Caco-2 (cell line): ENCODE measurements at regions not wholly inside any gene's neighbourhood (a gene's known extent, or its start where the extent isn't known, plus 50 kb on each side); places are given as distances from the start of the nearest gene placed in this dataset.

Experiments used
- BruUV-seq: library from RNA; stranded (reverse); fragments of 400-500 nt; replicated peaks from 2 replicates; lab custom pipeline; 2021; lab: Mats Ljungman, UMichigan
- CTCF ChIA-PET: fragments of 300-600 bp; sonication (Branson Sonifier 250); formaldehyde crosslinking; loops from one replicate; lab custom pipeline; 2022; ENCODE audit warnings: antibody characterized with exemption; lab: Charles Lee
- POLR2A ChIA-PET: fragments of 300-600 bp; sonication (Branson Sonifier 250); formaldehyde crosslinking; loops from one replicate; lab custom pipeline; 2022; ENCODE audit warnings: antibody characterized with exemption; lab: Charles Lee
- DNase-seq, 2 experiments: peaks; one replicate each; pipeline versions ENCODE4 v3.0.0 to v3.0.0-alpha.2; 2020 to 2022
- H3K27me3 ChIP-seq: replicated peaks from 2 replicates; pipeline ENCODE4 v1.6.0; 2011; ENCODE audit warnings: low read length; ENCODE audit not compliant: control insufficient read depth, insufficient read depth
- H3K36me3 ChIP-seq: 2 replicates; pipeline ENCODE4 v1.5.1; 2011; ENCODE audit warnings: low read length; ENCODE audit not compliant: control insufficient read depth, insufficient read depth
- H3K4me1 ChIP-seq: fragments of 250-450 bp; sonication (Bioruptor Pico); 2 replicates; pipeline ENCODE4 v1.5.1; 2020; ENCODE audit warnings: mild to moderate bottlenecking
- H3K4me3 ChIP-seq: 2 replicates; pipeline ENCODE4 v1.5.1; 2011; ENCODE audit warnings: low read depth, mild to moderate bottlenecking, control low read depth, low read length
- H3K9me3 ChIP-seq: fragments of 250-450 bp; sonication (Bioruptor Pico); 2 replicates; pipeline ENCODE4 v1.5.1; 2020; ENCODE audit warnings: mild to moderate bottlenecking, moderate library complexity
- H3K27ac Mint-ChIP-seq: one replicate; pipeline ENCODE4 v1.8.0; 2022; ENCODE audit warnings: mixed read lengths; ENCODE audit not compliant: unreplicated experiment
- H3K27me3 Mint-ChIP-seq: one replicate; pipeline ENCODE4 v1.8.0; 2022; ENCODE audit warnings: mixed read lengths; ENCODE audit not compliant: insufficient read depth, unreplicated experiment
- H3K36me3 Mint-ChIP-seq: one replicate; pipeline ENCODE4 v1.8.0; 2022; ENCODE audit warnings: mild to moderate bottlenecking, mixed read lengths; ENCODE audit not compliant: insufficient read depth, unreplicated experiment
- H3K4me1 Mint-ChIP-seq: one replicate; pipeline ENCODE4 v1.8.0; 2022; ENCODE audit warnings: low read depth, mixed read lengths; ENCODE audit not compliant: unreplicated experiment
- H3K4me3 Mint-ChIP-seq: one replicate; pipeline ENCODE4 v1.8.0; 2022; ENCODE audit warnings: mild to moderate bottlenecking, moderate library complexity, mixed read lengths; ENCODE audit not compliant: unreplicated experiment
- H3K9me3 Mint-ChIP-seq: one replicate; pipeline ENCODE4 v1.8.0; 2022; ENCODE audit warnings: mixed read lengths; ENCODE audit not compliant: unreplicated experiment
- intact Hi-C: fragments of 100-400 bp; cut with micrococcal nuclease; formaldehyde crosslinking; loops from one replicate; pipeline ENCODE4 v1.10.0; 2022; ENCODE audit not compliant: unreplicated experiment
- TF ChIP-seq, protein P1 (sequence below), 2 experiments: fragments of 200-600 bp in 1 of 2; IDR thresholded peaks; 1 replicate in 1 of 2; 2 replicates in 1 of 2; pipeline versions ENCODE4 v1.5.1 to v1.8.0; 2011 to 2022; ENCODE audit warnings: antibody characterized with exemption in 1 of 2, control low read depth in 1 of 2, inconsistent platforms in 1 of 2, low read depth in 1 of 2, low read length in 1 of 2, mild to moderate bottlenecking in 1 of 2, moderate library complexity in 1 of 2; ENCODE audit not compliant: insufficient read depth in 1 of 2, severe bottlenecking in 1 of 2, unreplicated experiment in 1 of 2

DNA sequence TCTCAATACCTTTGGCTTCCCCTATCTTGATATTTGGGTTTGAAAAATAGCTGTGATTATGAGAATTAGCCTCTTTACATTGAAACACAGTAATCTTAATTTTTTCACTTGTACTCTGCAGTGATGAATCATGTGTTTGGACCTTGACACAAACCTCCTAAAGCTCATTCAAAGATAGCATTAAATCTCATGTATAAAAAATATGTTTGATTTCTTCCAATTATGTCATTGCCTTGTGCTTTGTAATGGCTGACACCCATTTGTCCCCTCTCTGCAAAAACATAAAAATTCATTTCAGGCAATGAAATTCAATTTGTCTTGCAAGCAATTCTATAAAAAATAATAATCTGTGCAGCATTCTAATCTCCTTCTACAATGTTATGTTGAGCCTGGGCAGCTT lies 422.4 kb upstream of the BOD1L1 start:
- H3K36me3 ChIP-seq, result no peaks in the 10 kb centered on the region
- no peaks in the 10 kb centered on the region for H3K4me1 ChIP-seq
- Mint-ChIP-seq H3K4me1 (no peaks in the 10 kb centered on the region), H3K27ac (no peak overlapping the region), H3K27me3 (no peaks in the 10 kb centered on the region), H3K4me3 (no peak overlapping the region), H3K36me3 (no peaks in the 10 kb centered on the region), H3K9me3 (no peaks in the 10 kb centered on the region)
- no peak for DNase-seq
- no TSS peak for BruUV-seq
- no peak overlapping the region for H3K4me3 ChIP-seq
- H3K27me3 ChIP-seq, result no peaks in the 10 kb centered on the region
- no peaks in the 10 kb centered on the region for H3K9me3 ChIP-seq
- POLR2A ChIA-PET, result no interaction called here
- intact Hi-C loops, result no loop called here
- CTCF ChIA-PET, result no interaction called here
- TF ChIP-seq, protein P1, sequence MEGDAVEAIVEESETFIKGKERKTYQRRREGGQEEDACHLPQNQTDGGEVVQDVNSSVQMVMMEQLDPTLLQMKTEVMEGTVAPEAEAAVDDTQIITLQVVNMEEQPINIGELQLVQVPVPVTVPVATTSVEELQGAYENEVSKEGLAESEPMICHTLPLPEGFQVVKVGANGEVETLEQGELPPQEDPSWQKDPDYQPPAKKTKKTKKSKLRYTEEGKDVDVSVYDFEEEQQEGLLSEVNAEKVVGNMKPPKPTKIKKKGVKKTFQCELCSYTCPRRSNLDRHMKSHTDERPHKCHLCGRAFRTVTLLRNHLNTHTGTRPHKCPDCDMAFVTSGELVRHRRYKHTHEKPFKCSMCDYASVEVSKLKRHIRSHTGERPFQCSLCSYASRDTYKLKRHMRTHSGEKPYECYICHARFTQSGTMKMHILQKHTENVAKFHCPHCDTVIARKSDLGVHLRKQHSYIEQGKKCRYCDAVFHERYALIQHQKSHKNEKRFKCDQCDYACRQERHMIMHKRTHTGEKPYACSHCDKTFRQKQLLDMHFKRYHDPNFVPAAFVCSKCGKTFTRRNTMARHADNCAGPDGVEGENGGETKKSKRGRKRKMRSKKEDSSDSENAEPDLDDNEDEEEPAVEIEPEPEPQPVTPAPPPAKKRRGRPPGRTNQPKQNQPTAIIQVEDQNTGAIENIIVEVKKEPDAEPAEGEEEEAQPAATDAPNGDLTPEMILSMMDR (IDR thresholded peaks at IDR 0.05; ENCODE audit: insufficient read depth in 1 of 2, low read depth in 1 of 2, low read length in 1 of 2, severe bottlenecking in 1 of 2, unreplicated experiment in 1 of 2), result no peak

DNA sequence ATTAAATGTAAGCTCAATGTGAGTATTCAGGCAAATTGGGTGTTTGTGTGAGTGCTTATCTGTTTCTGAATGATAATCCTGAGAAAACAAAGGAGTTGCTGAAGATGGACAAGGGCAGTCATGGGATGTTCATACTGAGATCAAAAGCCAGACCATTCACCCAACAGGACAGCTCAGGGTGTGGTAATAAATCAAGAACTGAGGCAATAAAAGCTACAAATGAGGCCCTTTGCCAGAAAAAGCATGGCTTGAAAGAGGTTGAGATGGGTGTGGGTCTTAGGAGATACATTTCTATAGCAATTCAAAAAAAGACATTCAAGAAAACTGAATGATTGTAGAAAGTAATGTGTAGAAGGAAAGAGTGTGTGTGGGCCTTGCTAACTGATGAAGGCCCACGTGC lies 425.8 kb upstream of the BOD1L1 start:
- H3K4me3 ChIP-seq, result no peak overlapping the region
- no peaks in the 10 kb centered on the region for H3K9me3 ChIP-seq
- Mint-ChIP-seq H3K4me3 (no peak overlapping the region), H3K27ac (no peak overlapping the region), H3K36me3 (no peaks in the 10 kb centered on the region), H3K27me3 (no peaks in the 10 kb centered on the region), H3K9me3 (no peaks in the 10 kb centered on the region), H3K4me1 (no peaks in the 10 kb centered on the region)
- BruUV-seq, result no TSS peak
- DNase-seq, result no peak
- intact Hi-C loops, result no loop called here
- no peaks in the 10 kb centered on the region for H3K27me3 ChIP-seq
- POLR2A ChIA-PET, result no interaction called here
- no peaks in the 10 kb centered on the region for H3K36me3 ChIP-seq
- TF ChIP-seq, protein P1 (IDR thresholded peaks at IDR 0.05; ENCODE audit: insufficient read depth in 1 of 2, low read depth in 1 of 2, low read length in 1 of 2, severe bottlenecking in 1 of 2, unreplicated experiment in 1 of 2), result no peak
- no peaks in the 10 kb centered on the region for H3K4me1 ChIP-seq
- CTCF ChIA-PET, result no interaction called here

DNA sequence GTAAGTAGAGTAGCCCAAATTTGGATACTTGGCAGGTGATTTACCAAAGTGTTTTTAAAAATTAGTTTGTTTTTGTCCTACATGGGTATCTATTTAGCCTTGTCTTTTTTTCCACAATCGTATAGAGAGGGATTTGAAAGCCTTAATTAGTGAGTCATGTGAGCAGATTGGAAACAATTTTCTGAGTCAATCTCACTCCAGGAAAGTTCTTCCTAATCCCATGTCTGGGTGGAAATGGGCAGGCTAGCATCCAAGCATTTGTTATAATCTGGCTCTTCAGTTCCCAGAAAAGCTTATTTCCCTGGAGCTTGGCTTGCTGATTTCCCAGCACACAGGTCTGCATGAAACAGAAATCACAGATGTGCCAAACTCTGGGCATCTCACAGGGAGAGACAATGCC lies 426.9 kb upstream of the BOD1L1 start:
- no peaks in the 10 kb centered on the region for H3K27me3 Mint-ChIP-seq
- BruUV-seq, result no TSS peak
- DNase-seq, result no peak
- Histone ChIP-seq H3K9me3 (no peaks in the 10 kb centered on the region), H3K27me3 (no peaks in the 10 kb centered on the region), H3K4me1 (no peaks in the 10 kb centered on the region), H3K4me3 (no peak overlapping the region), H3K36me3 (no peaks in the 10 kb centered on the region)
- CTCF ChIA-PET, result no interaction called here
- H3K4me3 Mint-ChIP-seq, result no peak overlapping the region
- TF ChIP-seq, protein P1 (IDR thresholded peaks at IDR 0.05; ENCODE audit: insufficient read depth in 1 of 2, low read depth in 1 of 2, low read length in 1 of 2, severe bottlenecking in 1 of 2, unreplicated experiment in 1 of 2), result no peak
- peaks cover 8% of the 10 kb centered on the region for H3K4me1 Mint-ChIP-seq
- POLR2A ChIA-PET, result no interaction called here
- H3K27ac Mint-ChIP-seq, result no peak overlapping the region
- H3K36me3 Mint-ChIP-seq, result no peaks in the 10 kb centered on the region
- intact Hi-C loops, result no loop called here
- H3K9me3 Mint-ChIP-seq, result no peaks in the 10 kb centered on the region
